ENCODE measurements at regions not wholly inside any gene's neighbourhood (a gene's known extent, or its start where the extent isn't known, plus 50 kb on each side); places are given as distances from the start of the nearest gene placed in this dataset.

- H3K79me1 ChIP-seq (ENCODE audit: low read length) = no peaks in the 10 kb centered on the region
- H2AK5ac ChIP-seq (ENCODE audit: low read length) = no peak overlapping the region
- H3K14ac ChIP-seq (ENCODE audit: low read length) = no peak overlapping the region
- no peak overlapping the region for H3K23ac ChIP-seq (ENCODE audit: low read length)
- no peak overlapping the region for H2BK12ac ChIP-seq (ENCODE audit: low read length)
- no peak overlapping the region for H2BK5ac ChIP-seq (ENCODE audit: low read depth, low read length, poor library complexity)
- H3K9ac ChIP-seq (ENCODE audit: low read length) = no peak overlapping the region
- no peak overlapping the region for H3K18ac ChIP-seq (ENCODE audit: low read length)
- H3K9me3 ChIP-seq (ENCODE audit: insufficient read depth, low read depth, low read length) = no peaks in the 10 kb centered on the region
- H4K12ac ChIP-seq (ENCODE audit: low read depth, low read length) = no peak overlapping the region
- no peak overlapping the region for H2BK120ac ChIP-seq (ENCODE audit: insufficient read depth, low read length, poor library complexity)
- no peak overlapping the region for H3K27ac ChIP-seq (ENCODE audit: low read depth, low read length)
- DNase-seq = peak; percentile 40 to 78
- H4K91ac ChIP-seq (ENCODE audit: low read depth, low read length) = no peak overlapping the region
- no CpG with 5 or more reads among the region's 13 CpGs for WGBS (ENCODE audit: extremely low coverage, insufficient coverage, insufficient read length)
- no peaks in the 10 kb centered on the region for H3K36me3 ChIP-seq (ENCODE audit: control insufficient read depth in 1 of 2, insufficient read depth in 2 of 2, low read length in 2 of 2)
- H3K4me2 ChIP-seq (ENCODE audit: low read length) = no peak overlapping the region
- H3K27me3 ChIP-seq (ENCODE audit: insufficient read depth, low read length) = no peaks in the 10 kb centered on the region
- no peak overlapping the region for H4K8ac ChIP-seq (ENCODE audit: low read depth, low read length)
- no peaks in the 10 kb centered on the region for H3K79me2 ChIP-seq (ENCODE audit: control insufficient read depth, insufficient read depth, low read length, poor library complexity)
- peaks cover 0 to 2% of the 10 kb centered on the region in 2 experiments for H3K4me1 ChIP-seq (ENCODE audit: control insufficient read depth in 1 of 2, insufficient read depth in 2 of 2, low read length in 2 of 2)
- H2AFZ ChIP-seq (ENCODE audit: insufficient read depth, low read length, poor library complexity) = no peak overlapping the region
- H3K4ac ChIP-seq (ENCODE audit: low read depth, low read length) = no peak overlapping the region
- no peak overlapping the region for H3K4me3 ChIP-seq (ENCODE audit: low read depth, low read length)
These were observed 115.9 kb downstream of the LY86 start for GRCh38 chr6:6704103-6705060.

DNA sequence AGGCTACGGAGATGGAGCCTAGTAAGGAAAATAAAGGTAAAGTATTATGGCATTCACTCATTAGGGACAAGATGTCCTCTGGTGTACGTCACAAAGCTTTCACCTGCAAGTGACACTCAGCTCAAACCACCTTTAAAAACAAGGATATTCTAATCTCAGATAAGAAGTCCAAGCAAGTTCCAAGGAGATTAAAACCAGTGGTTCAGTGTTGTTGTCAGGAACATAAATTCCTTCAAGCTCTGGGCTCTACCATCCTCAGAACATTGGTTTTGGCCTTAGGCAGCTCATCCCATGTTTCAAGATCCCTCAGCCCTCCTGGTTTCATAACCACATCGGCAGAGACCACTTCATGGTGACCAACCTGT lies 116.5 kb downstream of the LY86 start:
- Histone ChIP-seq H3K4me1 (ENCODE audit: control insufficient read depth in 1 of 2, insufficient read depth in 2 of 2, low read length in 2 of 2) (peaks cover 0 to under 1% of the 10 kb centered on the region in 2 experiments), H3K14ac (ENCODE audit: low read length) (no peak overlapping the region), H3K23ac (ENCODE audit: low read length) (no peak overlapping the region), H4K91ac (ENCODE audit: low read depth, low read length) (no peak overlapping the region), H3K4ac (ENCODE audit: low read depth, low read length) (no peak overlapping the region), H4K12ac (ENCODE audit: low read depth, low read length) (no peak overlapping the region), H3K79me1 (ENCODE audit: low read length) (no peaks in the 10 kb centered on the region), H2BK12ac (ENCODE audit: low read length) (no peak overlapping the region), H3K27me3 (ENCODE audit: insufficient read depth, low read length) (no peaks in the 10 kb centered on the region), H3K79me2 (ENCODE audit: control insufficient read depth, insufficient read depth, low read length, poor library complexity) (no peaks in the 10 kb centered on the region), H3K18ac (ENCODE audit: low read length) (no peak overlapping the region), H3K4me3 (ENCODE audit: low read depth, low read length) (no peak overlapping the region), H2BK120ac (ENCODE audit: insufficient read depth, low read length, poor library complexity) (no peak overlapping the region), H3K4me2 (ENCODE audit: low read length) (no peak overlapping the region), H3K9me3 (ENCODE audit: insufficient read depth, low read depth, low read length) (no peaks in the 10 kb centered on the region), H2BK5ac (ENCODE audit: low read depth, low read length, poor library complexity) (no peak overlapping the region), H3K36me3 (ENCODE audit: control insufficient read depth in 1 of 2, insufficient read depth in 2 of 2, low read length in 2 of 2) (no peaks in the 10 kb centered on the region), H3K27ac (ENCODE audit: low read depth, low read length) (no peak overlapping the region), H2AFZ (ENCODE audit: insufficient read depth, low read length, poor library complexity) (no peak overlapping the region), H4K8ac (ENCODE audit: low read depth, low read length) (no peak overlapping the region), H3K9ac (ENCODE audit: low read length) (no peak overlapping the region), H2AK5ac (ENCODE audit: low read length) (no peak overlapping the region)
- WGBS (ENCODE audit: extremely low coverage, insufficient coverage, insufficient read length) = no CpG with 5 or more reads among the region's 3 CpGs
- DNase-seq = peak in 1 of 2 donors; percentile 58

DNA sequence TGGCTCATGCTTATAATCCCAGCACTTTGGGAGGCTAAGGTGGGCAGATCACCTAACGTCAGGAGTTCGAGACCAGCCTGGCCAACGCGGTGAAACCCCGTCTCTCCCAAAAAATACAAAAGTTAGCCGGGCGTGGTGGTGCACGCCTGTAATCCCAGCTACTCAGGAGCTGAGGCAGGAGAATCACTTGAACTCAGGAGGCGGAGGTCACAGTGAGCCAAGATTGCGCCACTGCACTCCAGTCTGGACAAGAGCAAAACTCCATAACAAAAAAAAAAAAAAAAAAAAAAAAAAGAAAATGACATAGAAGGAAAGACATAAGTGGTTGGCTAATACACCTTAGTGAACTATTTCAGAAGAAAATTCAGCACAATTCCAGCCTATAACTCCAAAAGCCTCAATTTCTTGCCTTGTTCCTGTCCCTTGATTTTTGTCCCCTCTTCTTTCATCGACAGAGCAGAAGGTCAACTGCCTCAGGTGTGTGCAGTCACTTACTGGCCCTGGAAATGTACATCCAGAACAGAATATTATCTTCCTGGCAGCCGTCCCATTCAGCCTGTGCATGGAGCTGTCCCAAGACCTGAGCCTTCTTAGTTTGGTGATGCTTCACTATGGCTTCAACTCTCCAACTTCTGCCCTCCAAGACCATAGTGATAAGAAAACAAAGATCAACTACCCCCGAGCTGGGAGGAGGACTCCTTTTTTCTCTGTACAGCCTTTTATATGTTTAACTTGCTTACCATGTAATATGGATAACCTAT lies 117.6 kb downstream of the LY86 start:
- Histone ChIP-seq H3K79me2 (ENCODE audit: control insufficient read depth, insufficient read depth, low read length, poor library complexity) (no peaks in the 10 kb centered on the region), H3K18ac (ENCODE audit: low read length) (no peak overlapping the region), H3K4me2 (ENCODE audit: low read length) (no peak overlapping the region), H4K8ac (ENCODE audit: low read depth, low read length) (no peak overlapping the region), H3K9me3 (ENCODE audit: insufficient read depth, low read depth, low read length) (no peaks in the 10 kb centered on the region), H2BK120ac (ENCODE audit: insufficient read depth, low read length, poor library complexity) (no peak overlapping the region), H4K91ac (ENCODE audit: low read depth, low read length) (no peak overlapping the region), H3K27me3 (ENCODE audit: insufficient read depth, low read length) (no peaks in the 10 kb centered on the region), H4K12ac (ENCODE audit: low read depth, low read length) (no peak overlapping the region), H2AK5ac (ENCODE audit: low read length) (no peak overlapping the region), H3K14ac (ENCODE audit: low read length) (no peak overlapping the region), H3K4me3 (ENCODE audit: low read depth, low read length) (no peak overlapping the region), H3K4ac (ENCODE audit: low read depth, low read length) (no peak overlapping the region), H3K36me3 (ENCODE audit: control insufficient read depth in 1 of 2, insufficient read depth in 2 of 2, low read length in 2 of 2) (no peaks in the 10 kb centered on the region), H2BK5ac (ENCODE audit: low read depth, low read length, poor library complexity) (no peak overlapping the region), H2AFZ (ENCODE audit: insufficient read depth, low read length, poor library complexity) (no peak overlapping the region), H3K27ac (ENCODE audit: low read depth, low read length) (no peak overlapping the region), H3K9ac (ENCODE audit: low read length) (no peak overlapping the region), H3K79me1 (ENCODE audit: low read length) (no peaks in the 10 kb centered on the region), H3K23ac (ENCODE audit: low read length) (no peak overlapping the region), H2BK12ac (ENCODE audit: low read length) (no peak overlapping the region), H3K4me1 (ENCODE audit: control insufficient read depth in 1 of 2, insufficient read depth in 2 of 2, low read length in 2 of 2) (no peaks in the 10 kb centered on the region)
- no peak for DNase-seq
- no CpG with 5 or more reads among the region's 13 CpGs for WGBS (ENCODE audit: extremely low coverage, insufficient coverage, insufficient read length)

DNA sequence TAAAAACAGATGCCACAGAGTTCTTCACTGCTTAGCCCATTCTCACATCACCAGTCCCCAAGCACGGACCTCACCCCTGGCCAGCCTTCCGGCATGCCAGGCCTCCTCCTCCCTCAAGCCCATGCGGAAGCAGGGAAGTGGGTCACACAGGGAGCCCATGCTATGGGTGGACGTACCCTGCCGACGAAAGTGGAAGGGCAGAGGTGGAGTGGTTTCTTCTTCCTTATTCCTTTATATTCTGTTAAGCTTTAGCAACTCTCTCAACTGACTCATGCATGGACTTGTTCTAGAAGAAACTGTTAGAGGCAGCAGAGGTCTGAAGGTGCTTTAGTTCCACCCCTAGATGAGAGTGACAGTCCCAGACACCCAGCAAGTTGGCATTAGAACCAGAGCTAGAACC lies 118.6 kb downstream of the LY86 start:
- Histone ChIP-seq H3K4me3 (ENCODE audit: low read depth, low read length) (no peak overlapping the region), H2BK120ac (ENCODE audit: insufficient read depth, low read length, poor library complexity) (no peak overlapping the region), H3K36me3 (ENCODE audit: control insufficient read depth in 1 of 2, insufficient read depth in 2 of 2, low read length in 2 of 2) (no peaks in the 10 kb centered on the region), H3K9me3 (ENCODE audit: insufficient read depth, low read depth, low read length) (no peaks in the 10 kb centered on the region), H3K14ac (ENCODE audit: low read length) (no peak overlapping the region), H3K27ac (ENCODE audit: low read depth, low read length) (no peak overlapping the region), H4K8ac (ENCODE audit: low read depth, low read length) (no peak overlapping the region), H3K9ac (ENCODE audit: low read length) (no peak overlapping the region), H3K4me1 (ENCODE audit: control insufficient read depth in 1 of 2, insufficient read depth in 2 of 2, low read length in 2 of 2) (no peaks in the 10 kb centered on the region), H4K91ac (ENCODE audit: low read depth, low read length) (no peak overlapping the region), H2AK5ac (ENCODE audit: low read length) (no peak overlapping the region), H4K12ac (ENCODE audit: low read depth, low read length) (no peak overlapping the region), H2BK12ac (ENCODE audit: low read length) (no peak overlapping the region), H3K23ac (ENCODE audit: low read length) (no peak overlapping the region), H3K27me3 (ENCODE audit: insufficient read depth, low read length) (no peaks in the 10 kb centered on the region), H3K79me2 (ENCODE audit: control insufficient read depth, insufficient read depth, low read length, poor library complexity) (no peaks in the 10 kb centered on the region), H2BK5ac (ENCODE audit: low read depth, low read length, poor library complexity) (no peak overlapping the region), H3K18ac (ENCODE audit: low read length) (no peak overlapping the region), H3K4ac (ENCODE audit: low read depth, low read length) (no peak overlapping the region), H3K4me2 (ENCODE audit: low read length) (no peak overlapping the region), H2AFZ (ENCODE audit: insufficient read depth, low read length, poor library complexity) (no peak overlapping the region), H3K79me1 (ENCODE audit: low read length) (no peaks in the 10 kb centered on the region)
- DNase-seq = no peak
- WGBS (ENCODE audit: extremely low coverage, insufficient coverage, insufficient read length) = no CpG with 5 or more reads among the region's 6 CpGs
